Testis (tissue), 2 donors: ENCODE measurements at regions not wholly inside any gene's neighbourhood (a gene's known extent, or its start where the extent isn't known, plus 50 kb on each side); places are given as distances from the start of the nearest gene placed in this dataset.

Experiments
- CTCF ChIP-seq, 3 experiments: fragments of 450-650 bp in 2 of 3; fragments of 200-600 bp in 1 of 3; sonication (generic) in 1 of 3; IDR thresholded peaks; one replicate each; pipeline ENCODE4 v1.5.1; 2016 to 2019; ENCODE audit warnings: antibody characterized with exemption in 3 of 3, mild to moderate bottlenecking in 2 of 3, moderate library complexity in 1 of 3
- POLR2A ChIP-seq: fragments of 450-650 bp; IDR thresholded peaks from one replicate; pipeline ENCODE4 v1.6.1; 2017; ENCODE audit warnings: antibody characterized with exemption, mild to moderate bottlenecking, moderate library complexity

GRCh38 chr2:54372361-54372760 is 83.8 kb upstream of the SPTBN1 start:
- TF ChIP-seq CTCF (IDR thresholded peaks at IDR 0.05): no peak
- TF ChIP-seq POLR2A: no peak
